BJ (cell line): ENCODE measurements at regions not wholly inside any gene's neighbourhood (a gene's known extent, or its start where the extent isn't known, plus 50 kb on each side); places are given as distances from the start of the nearest gene placed in this dataset.

Experiments
- CTCF ChIA-PET: fragments of 350-600 bp; formaldehyde crosslinking; extraction: SDS; loops from one replicate; lab custom pipeline; 2021; ENCODE audit warnings: antibody characterized with exemption, inconsistent platforms; lab: Yijun Ruan, JAX
- POLR2A ChIA-PET: fragments of 300-600 bp; sonication (Branson Sonifier 250); formaldehyde crosslinking; extraction: SDS; loops from one replicate; lab custom pipeline; 2021; ENCODE audit warnings: antibody characterized with exemption; lab: Charles Lee
- DNase-seq: peaks from one replicate; pipeline ENCODE4 v3.0.0-alpha.2; 2011; ENCODE audit warnings: low read depth
- H3K27me3 ChIP-seq: 2 replicates; pipeline ENCODE4 v1.6.0; 2011; ENCODE audit warnings: low read length; ENCODE audit not compliant: control insufficient read depth, insufficient read depth
- H3K36me3 ChIP-seq: 2 replicates; pipeline ENCODE4 v1.5.1; 2011; ENCODE audit warnings: low read length; ENCODE audit not compliant: control insufficient read depth, insufficient read depth
- H3K4me3 ChIP-seq: 2 replicates; pipeline ENCODE4 v1.5.1; 2011; ENCODE audit warnings: low read depth, mild to moderate bottlenecking, control low read depth, low read length
- CTCF ChIP-seq: IDR thresholded peaks from 2 replicates; pipeline ENCODE4 v1.5.1; 2011; ENCODE audit warnings: low read depth, mild to moderate bottlenecking, control low read depth, inconsistent platforms, low read length, moderate library complexity; ENCODE audit not compliant: insufficient read depth

- H3K4me3 ChIP-seq = no peak overlapping the region
- TF ChIP-seq CTCF = no peak
- no peaks in the 10 kb centered on the region for H3K36me3 ChIP-seq
- CTCF ChIA-PET = no interaction called here
- no peak for DNase-seq
- POLR2A ChIA-PET = no interaction called here
- H3K27me3 ChIP-seq = no peaks in the 10 kb centered on the region
Measured at GRCh38 chr2:193687195-193687594, 1492.5 kb upstream of the TMEFF2 start.

GRCh38 chr2:193679847-193680246 is 1485.1 kb upstream of the TMEFF2 start:
- no peak for TF ChIP-seq CTCF
- no peak for DNase-seq
- Histone ChIP-seq H3K4me3 (no peak overlapping the region), H3K36me3 (no peaks in the 10 kb centered on the region), H3K27me3 (no peaks in the 10 kb centered on the region)
- POLR2A ChIA-PET = no interaction called here
- CTCF ChIA-PET = no interaction called here

- DNase-seq = no peak
- ChIA-PET POLR2A (no interaction called here), CTCF (no interaction called here)
- Histone ChIP-seq H3K36me3 (no peaks in the 10 kb centered on the region), H3K4me3 (no peak overlapping the region), H3K27me3 (no peaks in the 10 kb centered on the region)
- no peak for TF ChIP-seq CTCF
Measured at GRCh38 chr2:193670478-193670877, 1475.7 kb upstream of the TMEFF2 start.

GRCh38 chr2:193668557-193669323 is 1474.0 kb upstream of the TMEFF2 start:
- no peak for DNase-seq
- Histone ChIP-seq H3K4me3 (no peak overlapping the region), H3K27me3 (no peaks in the 10 kb centered on the region), H3K36me3 (no peaks in the 10 kb centered on the region)
- CTCF ChIA-PET = no interaction called here
- TF ChIP-seq CTCF = no peak
- POLR2A ChIA-PET = no interaction called here

- TF ChIP-seq CTCF = no peak
- H3K4me3 ChIP-seq = no peak overlapping the region
- CTCF ChIA-PET = no interaction called here
- H3K27me3 ChIP-seq = no peaks in the 10 kb centered on the region
- DNase-seq = no peak
- POLR2A ChIA-PET = no interaction called here
- no peaks in the 10 kb centered on the region for H3K36me3 ChIP-seq
Measured at GRCh38 chr2:193627927-193628272, 1433.2 kb upstream of the TMEFF2 start.
